ENCODE measurements at regions not wholly inside any gene's neighbourhood (a gene's known extent, or its start where the extent isn't known, plus 50 kb on each side); places are given as distances from the start of the nearest gene placed in this dataset.

DNA sequence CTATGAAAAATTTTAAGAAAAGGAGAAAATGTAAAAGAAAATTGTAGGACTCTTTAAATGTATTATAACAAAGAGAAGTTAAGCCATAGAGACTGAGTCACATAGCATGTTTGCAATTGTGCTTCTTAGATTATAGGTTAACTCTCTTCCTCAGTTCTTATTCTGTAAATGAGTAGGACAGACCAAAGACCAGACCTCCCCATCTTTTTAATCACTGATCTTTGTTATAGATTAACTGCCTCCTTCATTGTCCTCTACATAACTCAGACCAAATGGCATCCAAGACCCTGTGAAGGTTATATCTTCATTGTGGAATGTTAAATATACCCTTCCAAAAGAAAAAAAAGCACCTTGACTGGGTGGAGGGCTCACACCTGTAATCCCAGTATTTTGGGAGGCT lies 316.9 kb upstream of the LRRTM4 start:
- Histone ChIP-seq H3K9me3 (peaks cover 0 to 6% (median 0%) of the 10 kb centered on the region in 4 donors), H3K27me3 (no peaks in the 10 kb centered on the region), H3K4me1 (no peaks in the 10 kb centered on the region), H3K36me3 (no peaks in the 10 kb centered on the region), H3K27ac (no peak overlapping the region), H3K4me3 (no peak overlapping the region)
- DNase-seq = no peak
- TF ChIP-seq, protein P1, sequence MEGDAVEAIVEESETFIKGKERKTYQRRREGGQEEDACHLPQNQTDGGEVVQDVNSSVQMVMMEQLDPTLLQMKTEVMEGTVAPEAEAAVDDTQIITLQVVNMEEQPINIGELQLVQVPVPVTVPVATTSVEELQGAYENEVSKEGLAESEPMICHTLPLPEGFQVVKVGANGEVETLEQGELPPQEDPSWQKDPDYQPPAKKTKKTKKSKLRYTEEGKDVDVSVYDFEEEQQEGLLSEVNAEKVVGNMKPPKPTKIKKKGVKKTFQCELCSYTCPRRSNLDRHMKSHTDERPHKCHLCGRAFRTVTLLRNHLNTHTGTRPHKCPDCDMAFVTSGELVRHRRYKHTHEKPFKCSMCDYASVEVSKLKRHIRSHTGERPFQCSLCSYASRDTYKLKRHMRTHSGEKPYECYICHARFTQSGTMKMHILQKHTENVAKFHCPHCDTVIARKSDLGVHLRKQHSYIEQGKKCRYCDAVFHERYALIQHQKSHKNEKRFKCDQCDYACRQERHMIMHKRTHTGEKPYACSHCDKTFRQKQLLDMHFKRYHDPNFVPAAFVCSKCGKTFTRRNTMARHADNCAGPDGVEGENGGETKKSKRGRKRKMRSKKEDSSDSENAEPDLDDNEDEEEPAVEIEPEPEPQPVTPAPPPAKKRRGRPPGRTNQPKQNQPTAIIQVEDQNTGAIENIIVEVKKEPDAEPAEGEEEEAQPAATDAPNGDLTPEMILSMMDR (IDR thresholded peaks at IDR 0.05) = no peak
- TF ChIP-seq EP300 (IDR thresholded peaks at IDR 0.05) (no peak), POLR2AphosphoS5 (IDR thresholded peaks at IDR 0.05) (no peak), POLR2A (IDR thresholded peaks at IDR 0.05) (no peak)
- intact Hi-C loops (cut with DNase I) = no loop called here

DNA sequence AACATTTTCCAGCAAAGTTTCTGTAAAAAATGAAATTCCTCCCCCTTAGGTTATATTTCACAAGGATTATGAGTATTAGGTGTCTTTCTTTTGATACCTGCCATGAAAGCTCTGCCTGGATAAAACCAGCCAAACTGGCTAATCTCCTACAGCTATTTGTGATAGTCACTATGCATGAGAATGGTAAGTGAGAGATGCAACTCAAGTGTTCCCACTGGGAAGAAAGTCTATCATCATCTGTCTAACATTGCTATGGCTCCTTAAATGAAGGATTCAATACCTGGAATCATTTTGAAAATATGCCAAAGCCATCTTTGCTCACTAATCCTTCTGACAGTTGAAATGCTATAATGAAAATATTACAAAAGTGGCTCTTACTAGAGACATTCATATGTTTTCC lies 339.9 kb upstream of the LRRTM4 start:
- H3K4me3 ChIP-seq = no peak overlapping the region
- H3K27ac ChIP-seq = no peak overlapping the region
- no peaks in the 10 kb centered on the region for H3K27me3 ChIP-seq
- H3K36me3 ChIP-seq = no peaks in the 10 kb centered on the region
- no peak for DNase-seq
- intact Hi-C loops (cut with DNase I) = no loop called here
- H3K9me3 ChIP-seq = no peaks in the 10 kb centered on the region
- TF ChIP-seq EP300 (IDR thresholded peaks at IDR 0.05) (no peak), POLR2A (IDR thresholded peaks at IDR 0.05) (no peak), POLR2AphosphoS5 (IDR thresholded peaks at IDR 0.05) (no peak)
- TF ChIP-seq, protein P1 (IDR thresholded peaks at IDR 0.05) = no peak
- no peaks in the 10 kb centered on the region for H3K4me1 ChIP-seq

- TF ChIP-seq, protein P1 (IDR thresholded peaks at IDR 0.05) = no peak
- TF ChIP-seq EP300 (IDR thresholded peaks at IDR 0.05) (no peak), POLR2A (IDR thresholded peaks at IDR 0.05) (no peak), POLR2AphosphoS5 (IDR thresholded peaks at IDR 0.05) (no peak)
- no peaks in the 10 kb centered on the region for H3K4me1 ChIP-seq
- H3K9me3 ChIP-seq = no peaks in the 10 kb centered on the region
- no peak for DNase-seq
- no peak overlapping the region for H3K27ac ChIP-seq
- intact Hi-C loops (cut with DNase I) = no loop called here
- no peak overlapping the region for H3K4me3 ChIP-seq
- no peaks in the 10 kb centered on the region for H3K27me3 ChIP-seq
- no peaks in the 10 kb centered on the region for H3K36me3 ChIP-seq
- 93 to 94% methylated on average over 4 of the region's 4 CpGs for WGBS, 2 donors
Observed at GRCh38 chr2:77864426-77864825, 342.2 kb upstream of the LRRTM4 start.

- DNase-seq = no peak
- 32 to 46% methylated on average over 3 of the region's 3 CpGs for WGBS, 2 donors
- Histone ChIP-seq H3K4me3 (no peak overlapping the region), H3K4me1 (no peaks in the 10 kb centered on the region), H3K36me3 (no peaks in the 10 kb centered on the region), H3K9me3 (no peaks in the 10 kb centered on the region), H3K27me3 (no peaks in the 10 kb centered on the region), H3K27ac (no peak overlapping the region)
- intact Hi-C loops (cut with DNase I) = no loop called here
- TF ChIP-seq EP300 (IDR thresholded peaks at IDR 0.05) (no peak), POLR2A (IDR thresholded peaks at IDR 0.05) (no peak), POLR2AphosphoS5 (IDR thresholded peaks at IDR 0.05) (no peak)
- TF ChIP-seq, protein P1 (IDR thresholded peaks at IDR 0.05) = no peak
Observed at GRCh38 chr2:77866661-77867060, 344.5 kb upstream of the LRRTM4 start.

GRCh38 chr2:77867146-77867545 lies 345.0 kb upstream of the LRRTM4 start:
- no peak for TF ChIP-seq EP300 (IDR thresholded peaks at IDR 0.05)
- TF ChIP-seq POLR2AphosphoS5 (IDR thresholded peaks at IDR 0.05) = no peak
- no peak for TF ChIP-seq POLR2A (IDR thresholded peaks at IDR 0.05)
- TF ChIP-seq, protein P1 (IDR thresholded peaks at IDR 0.05) = no peak
- intact Hi-C loops (cut with DNase I) = no loop called here
- H3K9me3 ChIP-seq = no peaks in the 10 kb centered on the region
- no peaks in the 10 kb centered on the region for H3K4me1 ChIP-seq
- no peaks in the 10 kb centered on the region for H3K27me3 ChIP-seq
- H3K36me3 ChIP-seq = no peaks in the 10 kb centered on the region
- H3K27ac ChIP-seq = no peak overlapping the region
- no peak for DNase-seq
- H3K4me3 ChIP-seq = no peak overlapping the region

All from sigmoid colon (tissue), 6 donors.